ENCODE measurements at regions not wholly inside any gene's neighbourhood (a gene's known extent, or its start where the extent isn't known, plus 50 kb on each side); places are given as distances from the start of the nearest gene placed in this dataset.

GRCh38 chr3:116905334-116905733, 195.8 kb downstream of the TUSC7 start:
- H3K9ac ChIP-seq (ENCODE audit: insufficient read depth in 1 of 2, low read length in 2 of 2), result no peak overlapping the region
- no peaks in the 10 kb centered on the region for H3K9me3 ChIP-seq (ENCODE audit: control insufficient read depth in 4 of 4, insufficient read depth in 3 of 4, low read length in 3 of 4)
- H3K4me3 ChIP-seq, result no peak overlapping the region
- no peaks in the 10 kb centered on the region for H3K36me3 ChIP-seq (ENCODE audit: control insufficient read depth in 4 of 4, insufficient read depth in 4 of 4, low read length in 4 of 4)
- H3K4me1 ChIP-seq (ENCODE audit: control insufficient read depth in 5 of 5, insufficient read depth in 5 of 5, low read length in 5 of 5), result no peaks in the 10 kb centered on the region
- no peak for TF ChIP-seq CTCF (IDR thresholded peaks at IDR 0.05; ENCODE audit: control extremely low read depth, extremely low read depth)
- ATAC-seq (ENCODE audit: insufficient read depth, low FRiP score) (no peak), DNase-seq (no peak)
- no peak overlapping the region for H3K27ac ChIP-seq (ENCODE audit: low read depth in 1 of 2, low read length in 1 of 2)
- WGBS, 2 donors, result 86 to 90% methylated on average over 3 of the region's 3 CpGs
- no peaks in the 10 kb centered on the region for H3K27me3 ChIP-seq (ENCODE audit: control insufficient read depth in 3 of 3, insufficient read depth in 3 of 3, low read length in 2 of 3)

GRCh38 chr3:116905794-116906193, 196.2 kb downstream of the TUSC7 start:
- DNase-seq, result no peak
- no peaks in the 10 kb centered on the region for H3K4me1 ChIP-seq (ENCODE audit: control insufficient read depth in 5 of 5, insufficient read depth in 5 of 5, low read length in 5 of 5)
- no peaks in the 10 kb centered on the region for H3K27me3 ChIP-seq (ENCODE audit: control insufficient read depth in 3 of 3, insufficient read depth in 3 of 3, low read length in 2 of 3)
- H3K27ac ChIP-seq (ENCODE audit: low read depth in 1 of 2, low read length in 1 of 2), result no peak overlapping the region
- H3K36me3 ChIP-seq (ENCODE audit: control insufficient read depth in 4 of 4, insufficient read depth in 4 of 4, low read length in 4 of 4), result no peaks in the 10 kb centered on the region
- WGBS, 2 donors, result 83 to 89% methylated on average over 2 of the region's 2 CpGs
- no peak overlapping the region for H3K4me3 ChIP-seq
- H3K9ac ChIP-seq (ENCODE audit: insufficient read depth in 1 of 2, low read length in 2 of 2), result no peak overlapping the region
- H3K9me3 ChIP-seq (ENCODE audit: control insufficient read depth in 4 of 4, insufficient read depth in 3 of 4, low read length in 3 of 4), result no peaks in the 10 kb centered on the region
- ATAC-seq (ENCODE audit: insufficient read depth, low FRiP score), result no peak
- TF ChIP-seq CTCF (IDR thresholded peaks at IDR 0.05; ENCODE audit: control extremely low read depth, extremely low read depth), result no peak

GRCh38 chr3:116912116-116912515, 202.5 kb downstream of the TUSC7 start:
- no peaks in the 10 kb centered on the region for H3K36me3 ChIP-seq (ENCODE audit: control insufficient read depth in 4 of 4, insufficient read depth in 4 of 4, low read length in 4 of 4)
- H3K4me3 ChIP-seq, result no peak overlapping the region
- WGBS, 2 donors, result 79 to 81% methylated on average over 1 of the region's 1 CpG
- H3K9me3 ChIP-seq (ENCODE audit: control insufficient read depth in 4 of 4, insufficient read depth in 3 of 4, low read length in 3 of 4), result no peaks in the 10 kb centered on the region
- TF ChIP-seq CTCF (IDR thresholded peaks at IDR 0.05; ENCODE audit: control extremely low read depth, extremely low read depth), result no peak
- ATAC-seq (ENCODE audit: insufficient read depth, low FRiP score) (no peak), DNase-seq (no peak)
- H3K27me3 ChIP-seq (ENCODE audit: control insufficient read depth in 3 of 3, insufficient read depth in 3 of 3, low read length in 2 of 3), result no peaks in the 10 kb centered on the region
- H3K27ac ChIP-seq (ENCODE audit: low read depth in 1 of 2, low read length in 1 of 2), result no peak overlapping the region
- no peaks in the 10 kb centered on the region for H3K4me1 ChIP-seq (ENCODE audit: control insufficient read depth in 5 of 5, insufficient read depth in 5 of 5, low read length in 5 of 5)
- H3K9ac ChIP-seq (ENCODE audit: insufficient read depth in 1 of 2, low read length in 2 of 2), result no peak overlapping the region

- Histone ChIP-seq H3K36me3 (ENCODE audit: control insufficient read depth in 4 of 4, insufficient read depth in 4 of 4, low read length in 4 of 4) (no peaks in the 10 kb centered on the region), H3K27ac (ENCODE audit: low read depth in 1 of 2, low read length in 1 of 2) (no peak overlapping the region), H3K9me3 (ENCODE audit: control insufficient read depth in 4 of 4, insufficient read depth in 3 of 4, low read length in 3 of 4) (no peaks in the 10 kb centered on the region), H3K4me3 (no peak overlapping the region), H3K9ac (ENCODE audit: insufficient read depth in 1 of 2, low read length in 2 of 2) (no peak overlapping the region), H3K4me1 (ENCODE audit: control insufficient read depth in 5 of 5, insufficient read depth in 5 of 5, low read length in 5 of 5) (no peaks in the 10 kb centered on the region), H3K27me3 (ENCODE audit: control insufficient read depth in 3 of 3, insufficient read depth in 3 of 3, low read length in 2 of 3) (no peaks in the 10 kb centered on the region)
- no peak for TF ChIP-seq CTCF (IDR thresholded peaks at IDR 0.05; ENCODE audit: control extremely low read depth, extremely low read depth)
- ATAC-seq (ENCODE audit: insufficient read depth, low FRiP score), result no peak
- WGBS, 2 donors, result 57 to 64% methylated on average over 2 of the region's 2 CpGs
- DNase-seq, result no peak
Measured at GRCh38 chr3:116914004-116914403, 204.4 kb downstream of the TUSC7 start.
